Neutrophil (primary cell): ENCODE measurements at regions not wholly inside any gene's neighbourhood (a gene's known extent, or its start where the extent isn't known, plus 50 kb on each side); places are given as distances from the start of the nearest gene placed in this dataset.

ENCODE experiments used
- H3K27ac ChIP-seq: fragments of 200-600 bp; sonication (generic); 2 replicates; pipeline ENCODE4 v1.5.1; 2016; ENCODE audit warnings: mild to moderate bottlenecking, moderate library complexity
- H3K27me3 ChIP-seq: fragments of 200-600 bp; sonication (generic); 2 replicates; pipeline ENCODE4 v1.6.0; 2016; ENCODE audit warnings: mild to moderate bottlenecking
- H3K36me3 ChIP-seq: fragments of 200-600 bp; sonication (generic); 2 replicates; pipeline ENCODE4 v1.5.1; 2017
- H3K4me1 ChIP-seq, 2 experiments: fragments of 200-600 bp in 1 of 2; sonication (generic) in 1 of 2; 1 replicate in 1 of 2; 2 replicates in 1 of 2; pipeline versions ENCODE4 v1.5.1 to v1.6.1; 2013 to 2016; ENCODE audit warnings: low read depth in 1 of 2, low read length in 1 of 2, mild to moderate bottlenecking in 1 of 2, moderate library complexity in 1 of 2; ENCODE audit not compliant: control insufficient read depth in 1 of 2, insufficient read depth in 1 of 2
- H3K4me3 ChIP-seq, 2 experiments: fragments of 200-600 bp in 1 of 2; sonication (generic) in 1 of 2; 1 replicate in 1 of 2; 2 replicates in 1 of 2; pipeline ENCODE4 v1.5.1; 2013 to 2016; ENCODE audit warnings: low read depth in 1 of 2, low read length in 1 of 2, mild to moderate bottlenecking in 1 of 2, moderate library complexity in 1 of 2
- H3K9me3 ChIP-seq: fragments of 200-600 bp; sonication (generic); 2 replicates; pipeline ENCODE4 v1.5.1; 2016
- TF ChIP-seq, protein P1 (sequence below): fragments of 200-600 bp; sonication (generic); IDR thresholded peaks from 2 replicates; pipeline ENCODE4 v1.5.1; 2016; ENCODE audit warnings: antibody characterized with exemption

GRCh38 chr5:63152871-63153270 lies 574.3 kb downstream of the LRRC70 start:
- H3K9me3 ChIP-seq, result no peaks in the 10 kb centered on the region
- H3K4me3 ChIP-seq, result no peak overlapping the region
- H3K27me3 ChIP-seq, result no peaks in the 10 kb centered on the region
- no peak overlapping the region for H3K27ac ChIP-seq
- TF ChIP-seq, protein P1, sequence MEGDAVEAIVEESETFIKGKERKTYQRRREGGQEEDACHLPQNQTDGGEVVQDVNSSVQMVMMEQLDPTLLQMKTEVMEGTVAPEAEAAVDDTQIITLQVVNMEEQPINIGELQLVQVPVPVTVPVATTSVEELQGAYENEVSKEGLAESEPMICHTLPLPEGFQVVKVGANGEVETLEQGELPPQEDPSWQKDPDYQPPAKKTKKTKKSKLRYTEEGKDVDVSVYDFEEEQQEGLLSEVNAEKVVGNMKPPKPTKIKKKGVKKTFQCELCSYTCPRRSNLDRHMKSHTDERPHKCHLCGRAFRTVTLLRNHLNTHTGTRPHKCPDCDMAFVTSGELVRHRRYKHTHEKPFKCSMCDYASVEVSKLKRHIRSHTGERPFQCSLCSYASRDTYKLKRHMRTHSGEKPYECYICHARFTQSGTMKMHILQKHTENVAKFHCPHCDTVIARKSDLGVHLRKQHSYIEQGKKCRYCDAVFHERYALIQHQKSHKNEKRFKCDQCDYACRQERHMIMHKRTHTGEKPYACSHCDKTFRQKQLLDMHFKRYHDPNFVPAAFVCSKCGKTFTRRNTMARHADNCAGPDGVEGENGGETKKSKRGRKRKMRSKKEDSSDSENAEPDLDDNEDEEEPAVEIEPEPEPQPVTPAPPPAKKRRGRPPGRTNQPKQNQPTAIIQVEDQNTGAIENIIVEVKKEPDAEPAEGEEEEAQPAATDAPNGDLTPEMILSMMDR, result no peak
- no peaks in the 10 kb centered on the region for H3K4me1 ChIP-seq
- H3K36me3 ChIP-seq, result no peaks in the 10 kb centered on the region

- H3K4me1 ChIP-seq, result no peaks in the 10 kb centered on the region
- H3K9me3 ChIP-seq, result no peaks in the 10 kb centered on the region
- H3K27me3 ChIP-seq, result no peaks in the 10 kb centered on the region
- H3K4me3 ChIP-seq, result no peak overlapping the region
- TF ChIP-seq, protein P1, result no peak
- no peaks in the 10 kb centered on the region for H3K36me3 ChIP-seq
- H3K27ac ChIP-seq, result no peak overlapping the region
Observed at GRCh38 chr5:63145167-63145566, 566.5 kb downstream of the LRRC70 start.

GRCh38 chr5:63141591-63141990 lies 563.0 kb downstream of the LRRC70 start:
- H3K4me3 ChIP-seq, result no peak overlapping the region
- TF ChIP-seq, protein P1, result no peak
- H3K27me3 ChIP-seq, result no peaks in the 10 kb centered on the region
- no peaks in the 10 kb centered on the region for H3K4me1 ChIP-seq
- no peak overlapping the region for H3K27ac ChIP-seq
- no peaks in the 10 kb centered on the region for H3K36me3 ChIP-seq
- no peaks in the 10 kb centered on the region for H3K9me3 ChIP-seq

DNA sequence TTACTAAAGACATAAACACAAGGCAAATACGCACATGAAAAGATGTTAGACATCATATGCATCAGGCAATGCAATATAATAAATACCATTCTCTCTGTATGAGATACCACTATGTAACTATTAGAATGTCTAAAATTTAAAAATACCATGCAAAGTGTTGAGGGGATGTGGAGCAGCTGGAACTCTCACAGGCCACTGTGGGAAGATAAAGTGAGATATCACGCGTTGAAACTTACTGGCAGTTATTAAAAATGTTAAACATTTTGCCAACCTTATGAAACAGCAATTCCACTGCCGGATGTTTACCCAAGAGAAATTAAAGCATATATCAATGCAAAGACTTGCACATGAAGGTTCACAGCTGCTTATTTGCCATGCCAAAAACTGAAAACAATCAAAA lies 556.7 kb downstream of the LRRC70 start:
- no peaks in the 10 kb centered on the region for H3K27me3 ChIP-seq
- H3K9me3 ChIP-seq, result no peaks in the 10 kb centered on the region
- no peaks in the 10 kb centered on the region for H3K36me3 ChIP-seq
- H3K4me3 ChIP-seq, result no peak overlapping the region
- no peaks in the 10 kb centered on the region for H3K4me1 ChIP-seq
- H3K27ac ChIP-seq, result no peak overlapping the region
- TF ChIP-seq, protein P1, result no peak

GRCh38 chr5:63131626-63132285 lies 553.1 kb downstream of the LRRC70 start:
- Histone ChIP-seq H3K27me3 (no peaks in the 10 kb centered on the region), H3K9me3 (no peaks in the 10 kb centered on the region), H3K4me1 (no peaks in the 10 kb centered on the region), H3K27ac (no peak overlapping the region), H3K4me3 (no peak overlapping the region), H3K36me3 (no peaks in the 10 kb centered on the region)
- TF ChIP-seq, protein P1, result no peak
